Left forelimb (tissue), 1 donor: ENCODE measurements at regions not wholly inside any gene's neighbourhood (a gene's known extent, or its start where the extent isn't known, plus 50 kb on each side); places are given as distances from the start of the nearest gene placed in this dataset.

Experiments
- DNase-seq: peaks from one replicate; pipeline ENCODE4 v3.0.0-alpha.2; 2018; ENCODE audit warnings: low spot score

GRCh38 chr13:85381082-85381481 lies 418.1 kb downstream of the SLITRK6 start:
- DNase-seq, result no peak

- DNase-seq, result no peak
Measured at GRCh38 chr13:85379991-85380390, 419.2 kb downstream of the SLITRK6 start.

GRCh38 chr13:85379433-85379832 lies 419.8 kb downstream of the SLITRK6 start:
- no peak for DNase-seq

GRCh38 chr13:85377783-85378182 lies 421.4 kb downstream of the SLITRK6 start:
- DNase-seq, result no peak

- no peak for DNase-seq
Measured at GRCh38 chr13:85373322-85373721, 425.9 kb downstream of the SLITRK6 start.

- DNase-seq, result no peak
Measured at GRCh38 chr13:85371254-85371653, 428.0 kb downstream of the SLITRK6 start.

- DNase-seq, result no peak
Measured at GRCh38 chr13:85368686-85369085, 430.5 kb downstream of the SLITRK6 start.

- no peak for DNase-seq
Measured at GRCh38 chr13:85367887-85368286, 431.3 kb downstream of the SLITRK6 start.

GRCh38 chr13:85366759-85367417 lies 432.3 kb downstream of the SLITRK6 start:
- no peak for DNase-seq

GRCh38 chr13:85363504-85363903 lies 435.7 kb downstream of the SLITRK6 start:
- DNase-seq, result no peak

GRCh38 chr13:85362980-85363379 lies 436.2 kb downstream of the SLITRK6 start:
- DNase-seq, result no peak

GRCh38 chr13:85347251-85347650 lies 452.0 kb downstream of the SLITRK6 start:
- no peak for DNase-seq

GRCh38 chr13:85334187-85334586 lies 465.0 kb downstream of the SLITRK6 start:
- no peak for DNase-seq

- no peak for DNase-seq
Measured at GRCh38 chr13:85333506-85334020, 465.7 kb downstream of the SLITRK6 start.

- DNase-seq, result no peak
Measured at GRCh38 chr13:85332615-85333014, 466.6 kb downstream of the SLITRK6 start.

- DNase-seq, result no peak
Measured at GRCh38 chr13:85321734-85322133, 477.5 kb downstream of the SLITRK6 start.

- no peak for DNase-seq
Measured at GRCh38 chr13:85317781-85318180, 481.4 kb downstream of the SLITRK6 start.

- no peak for DNase-seq
Measured at GRCh38 chr13:85316506-85317025, 482.7 kb downstream of the SLITRK6 start.

- DNase-seq, result no peak
Measured at GRCh38 chr13:85314686-85315085, 484.5 kb downstream of the SLITRK6 start.

- DNase-seq, result no peak
Measured at GRCh38 chr13:85313761-85314503, 485.3 kb downstream of the SLITRK6 start.

GRCh38 chr13:85312071-85312470 lies 487.1 kb downstream of the SLITRK6 start:
- DNase-seq, result no peak

- DNase-seq, result no peak
Measured at GRCh38 chr13:85303630-85304029, 495.6 kb downstream of the SLITRK6 start.

- DNase-seq, result no peak
Measured at GRCh38 chr13:85298387-85298924, 500.8 kb downstream of the SLITRK6 start.
